B cell (primary cell): ENCODE measurements at regions not wholly inside any gene's neighbourhood (a gene's known extent, or its start where the extent isn't known, plus 50 kb on each side); places are given as distances from the start of the nearest gene placed in this dataset.

ENCODE experiments used
- ATAC-seq: fragments of 200-7000 bp; cut with Tn5 transposase; one replicate; pipeline ENCODE4 v1.10.0; 2021; ENCODE audit warnings: low read depth, mild to moderate bottlenecking, moderate number of reproducible peaks, moderate library complexity
- CTCF ChIA-PET: fragments of 350-600 bp; sonication (Branson Sonifier 250); formaldehyde crosslinking; loops from one replicate; lab custom pipeline; 2021; ENCODE audit warnings: antibody characterized with exemption, inconsistent platforms; lab: Charles Lee
- POLR2A ChIA-PET: fragments of 350-600 bp; sonication (Branson Sonifier 250); formaldehyde crosslinking; loops from one replicate; lab custom pipeline; 2021; ENCODE audit warnings: antibody characterized with exemption; lab: Charles Lee
- DNase-seq: peaks from one replicate; pipeline ENCODE4 v3.0.0; 2013
- H2AFZ ChIP-seq: 2 replicates; pipeline ENCODE4 v1.6.1; 2012; ENCODE audit warnings: mild to moderate bottlenecking, low read depth, low read length; ENCODE audit not compliant: insufficient read depth, poor library complexity, severe bottlenecking
- H3K27ac ChIP-seq, 2 donors: 1 replicate in 1 of 2; 2 replicates in 1 of 2; pipeline ENCODE4 v1.5.1; 2012 to 2013; ENCODE audit warnings: low read length in 2 of 2, mild to moderate bottlenecking in 2 of 2, moderate library complexity in 1 of 2
- H3K27me3 ChIP-seq, 4 experiments: fragments of 200-600 bp in 1 of 4; sonication (generic) in 1 of 4; replicated peaks in 1 of 4; 1 replicate in 2 of 4; 2 replicates in 2 of 4; pipeline versions ENCODE4 v1.6.1 to v1.7.0; 2013 to 2016; ENCODE audit warnings: low read length in 3 of 4, mild to moderate bottlenecking in 2 of 4, mixed read lengths in 1 of 4, moderate library complexity in 1 of 4; ENCODE audit not compliant: insufficient read depth in 4 of 4, control insufficient read depth in 3 of 4; ENCODE audit errors: control extremely low read depth in 1 of 4
- H3K36me3 ChIP-seq, 2 experiments: replicated peaks in 1 of 2; 1 replicate in 1 of 2; 2 replicates in 1 of 2; pipeline versions ENCODE4 v1.6.1 to v1.7.1; 2013; ENCODE audit warnings: low read length in 1 of 2; ENCODE audit not compliant: insufficient read depth in 2 of 2, control insufficient read depth in 1 of 2; ENCODE audit errors: control extremely low read depth in 1 of 2, extremely low read depth in 1 of 2
- H3K4me1 ChIP-seq, 2 donors: fragments of 200-600 bp in 1 of 2; sonication (generic) in 1 of 2; 1 replicate in 1 of 2; 2 replicates in 1 of 2; pipeline versions ENCODE4 v1.5.1 to v1.6.1; 2013 to 2017; ENCODE audit warnings: low read length in 2 of 2; ENCODE audit not compliant: control insufficient read depth in 2 of 2, insufficient read depth in 2 of 2
- H3K4me2 ChIP-seq: replicated peaks from 2 replicates; pipeline ENCODE3; 2012; ENCODE audit warnings: mild to moderate bottlenecking, low read depth, low read length; ENCODE audit not compliant: poor library complexity, severe bottlenecking
- H3K4me3 ChIP-seq, 5 experiments: fragments of 200-600 bp in 1 of 5; sonication (generic) in 1 of 5; 1 replicate in 3 of 5; 2 replicates in 2 of 5; pipeline versions ENCODE4 v1.5.1 to v1.7.0; 2011 to 2016; ENCODE audit warnings: low read length in 4 of 5, mild to moderate bottlenecking in 4 of 5, low read depth in 2 of 5, control low read depth in 1 of 5, moderate library complexity in 1 of 5; ENCODE audit not compliant: insufficient read depth in 1 of 5; ENCODE audit errors: control extremely low read depth in 1 of 5, extremely low read depth in 1 of 5
- H3K79me2 ChIP-seq: fragments of 200-600 bp; sonication (generic); one replicate; pipeline ENCODE4 v1.6.0; 2016; ENCODE audit warnings: low read length; ENCODE audit not compliant: control insufficient read depth, insufficient read depth
- H3K9ac ChIP-seq: fragments of 200-600 bp; sonication (generic); 2 replicates; pipeline ENCODE4 v1.6.1; 2017; ENCODE audit warnings: mild to moderate bottlenecking, low read length, moderate library complexity
- H3K9me3 ChIP-seq, 3 donors: one replicate each; pipeline versions ENCODE4 v1.6.1 to v1.7.1; 2013; ENCODE audit warnings: low read length in 2 of 3; ENCODE audit not compliant: control insufficient read depth in 2 of 3, insufficient read depth in 1 of 3; ENCODE audit errors: control extremely low read depth in 1 of 3
- H4K20me1 ChIP-seq: 2 replicates; pipeline ENCODE4 v1.6.0; 2012; ENCODE audit warnings: mild to moderate bottlenecking, low read length; ENCODE audit not compliant: insufficient read depth, control insufficient read depth, poor library complexity, severe bottlenecking
- H3K27ac Mint-ChIP-seq: one replicate; pipeline ENCODE4 v1.8.0; 2021; ENCODE audit warnings: mixed read lengths
- H3K27me3 Mint-ChIP-seq: one replicate; pipeline ENCODE4 v1.8.0; 2021; ENCODE audit warnings: mixed read lengths
- H3K4me1 Mint-ChIP-seq: one replicate; pipeline ENCODE4 v1.8.0; 2021; ENCODE audit warnings: mixed read lengths
- H3K4me3 Mint-ChIP-seq: one replicate; pipeline ENCODE4 v1.8.0; 2021; ENCODE audit warnings: mixed read lengths
- H3K9me3 Mint-ChIP-seq: one replicate; pipeline ENCODE4 v1.8.0; 2022; ENCODE audit warnings: mixed read lengths; ENCODE audit not compliant: insufficient read depth
- CTCF ChIP-seq: fragments of 200-600 bp; IDR thresholded peaks from one replicate; pipeline ENCODE4 v1.8.0; 2022; ENCODE audit warnings: antibody characterized with exemption, mild to moderate bottlenecking
- EZH2 ChIP-seq: IDR thresholded peaks from 2 replicates; pipeline ENCODE4 v1.6.1; 2012; ENCODE audit warnings: borderline replicate concordance, low read depth, mild to moderate bottlenecking, moderate library complexity, low read length; ENCODE audit not compliant: insufficient read depth, poor library complexity, severe bottlenecking
- WGBS: methylation state at CpG from one replicate; pipeline ENCODE4 v1.1.5; 2013; ENCODE audit warnings: missing lambda C conversion rate; ENCODE audit not compliant: insufficient coverage; 5-methylcytosine and 5-hydroxymethylcytosine counted together
- intact Hi-C: fragments of 100-400 bp; cut with micrococcal nuclease; formaldehyde crosslinking; loops from one replicate; pipeline ENCODE4 v1.10.0; 2022

- H3K9me3 ChIP-seq = no peaks in the 10 kb centered on the region
- no peak for TF ChIP-seq EZH2
- no peak for TF ChIP-seq CTCF
- H3K4me1 ChIP-seq = no peaks in the 10 kb centered on the region
- no peak overlapping the region for H2AFZ ChIP-seq
- ChIA-PET CTCF (no interaction called here), POLR2A (no interaction called here)
- no peaks in the 10 kb centered on the region for H4K20me1 ChIP-seq
- Mint-ChIP-seq H3K9me3 (no peaks in the 10 kb centered on the region), H3K27ac (no peak overlapping the region), H3K4me3 (no peak overlapping the region), H3K27me3 (no peaks in the 10 kb centered on the region), H3K4me1 (no peaks in the 10 kb centered on the region)
- no peak overlapping the region for H3K9ac ChIP-seq
- no peaks in the 10 kb centered on the region for H3K79me2 ChIP-seq
- no peak overlapping the region for H3K4me3 ChIP-seq
- DNase-seq = no peak
- H3K27me3 ChIP-seq = no peaks in the 10 kb centered on the region
- H3K4me2 ChIP-seq = no peak overlapping the region
- intact Hi-C loops = no loop called here
- 82% methylated on average over 1 of the region's 3 CpGs for WGBS
- H3K36me3 ChIP-seq = no peaks in the 10 kb centered on the region
- no peak for ATAC-seq
- no peak overlapping the region for H3K27ac ChIP-seq
Measured at GRCh38 chr17:53141731-53142130, 681.0 kb upstream of the KIF2B start.

GRCh38 chr17:53141280-53141679 is 681.4 kb upstream of the KIF2B start:
- intact Hi-C loops = no loop called here
- 63% methylated on average over 3 of the region's 3 CpGs for WGBS
- H3K9me3 ChIP-seq = no peaks in the 10 kb centered on the region
- H4K20me1 ChIP-seq = no peaks in the 10 kb centered on the region
- H3K27ac ChIP-seq = no peak overlapping the region
- ChIA-PET CTCF (no interaction called here), POLR2A (no interaction called here)
- no peaks in the 10 kb centered on the region for H3K79me2 ChIP-seq
- no peak overlapping the region for H3K4me2 ChIP-seq
- Mint-ChIP-seq H3K27ac (no peak overlapping the region), H3K27me3 (no peaks in the 10 kb centered on the region), H3K9me3 (no peaks in the 10 kb centered on the region), H3K4me1 (no peaks in the 10 kb centered on the region), H3K4me3 (no peak overlapping the region)
- H3K27me3 ChIP-seq = no peaks in the 10 kb centered on the region
- no peak overlapping the region for H2AFZ ChIP-seq
- no peak overlapping the region for H3K9ac ChIP-seq
- H3K4me1 ChIP-seq = no peaks in the 10 kb centered on the region
- no peak for TF ChIP-seq EZH2
- TF ChIP-seq CTCF = no peak
- H3K36me3 ChIP-seq = no peaks in the 10 kb centered on the region
- no peak overlapping the region for H3K4me3 ChIP-seq
- no peak for DNase-seq
- no peak for ATAC-seq
